ENCODE measurements at regions not wholly inside any gene's neighbourhood (a gene's known extent, or its start where the extent isn't known, plus 50 kb on each side); places are given as distances from the start of the nearest gene placed in this dataset.

- no peak for TF ChIP-seq EZH2 (IDR thresholded peaks at IDR 0.05; ENCODE audit: low read length, missing control alignments)
- TF ChIP-seq CTCF (conservative IDR thresholded peaks at IDR 0.05 in 1 of 2, IDR thresholded peaks at IDR 0.05 in 1 of 2; ENCODE audit: low read depth in 1 of 2, low read length in 2 of 2), result no peak
- Histone ChIP-seq H3K9ac (ENCODE audit: insufficient read depth, low read length) (no peak overlapping the region), H4K20me1 (ENCODE audit: control insufficient read depth, extremely low read depth, insufficient read depth, low read length) (no peaks in the 10 kb centered on the region), H3K79me2 (ENCODE audit: control insufficient read depth, insufficient read depth, low read length) (no peaks in the 10 kb centered on the region), H3K9me3 (ENCODE audit: control insufficient read depth, insufficient read depth, low read depth, low read length) (no peaks in the 10 kb centered on the region), H3K4me3 (replicated peaks in 1 of 4; ENCODE audit: control extremely low read depth in 1 of 4, insufficient read depth in 1 of 4, low read depth in 3 of 4, low read length in 4 of 4) (no peak overlapping the region), H3K36me3 (ENCODE audit: control insufficient read depth, insufficient read depth, low read length) (no peaks in the 10 kb centered on the region), H2AFZ (ENCODE audit: low read length) (no peak overlapping the region), H3K27ac (ENCODE audit: insufficient read depth, low read length) (no peak overlapping the region), H3K4me1 (ENCODE audit: control insufficient read depth, extremely low read depth, insufficient read depth, low read length) (no peaks in the 10 kb centered on the region), H3K4me2 (ENCODE audit: extremely low read depth, insufficient read depth, low read length) (no peak overlapping the region), H3K27me3 (ENCODE audit: control insufficient read depth, insufficient read depth, low read length) (no peaks in the 10 kb centered on the region)
- no peak for DNase-seq (ENCODE audit: low read depth in 2 of 2)
Observed at GRCh38 chr6:14447240-14447639, 329.7 kb downstream of the CD83 start.

- Histone ChIP-seq H4K20me1 (ENCODE audit: control insufficient read depth, extremely low read depth, insufficient read depth, low read length) (no peaks in the 10 kb centered on the region), H3K79me2 (ENCODE audit: control insufficient read depth, insufficient read depth, low read length) (no peaks in the 10 kb centered on the region), H3K27ac (ENCODE audit: insufficient read depth, low read length) (no peak overlapping the region), H3K4me2 (ENCODE audit: extremely low read depth, insufficient read depth, low read length) (no peak overlapping the region), H3K9ac (ENCODE audit: insufficient read depth, low read length) (no peak overlapping the region), H3K9me3 (ENCODE audit: control insufficient read depth, insufficient read depth, low read depth, low read length) (no peaks in the 10 kb centered on the region), H3K27me3 (ENCODE audit: control insufficient read depth, insufficient read depth, low read length) (no peaks in the 10 kb centered on the region), H3K4me1 (ENCODE audit: control insufficient read depth, extremely low read depth, insufficient read depth, low read length) (no peaks in the 10 kb centered on the region), H3K36me3 (ENCODE audit: control insufficient read depth, insufficient read depth, low read length) (no peaks in the 10 kb centered on the region), H2AFZ (ENCODE audit: low read length) (no peak overlapping the region), H3K4me3 (replicated peaks in 1 of 4; ENCODE audit: control extremely low read depth in 1 of 4, insufficient read depth in 1 of 4, low read depth in 3 of 4, low read length in 4 of 4) (no peak overlapping the region)
- DNase-seq (ENCODE audit: low read depth in 2 of 2), result no peak
- no peak for TF ChIP-seq CTCF (conservative IDR thresholded peaks at IDR 0.05 in 1 of 2, IDR thresholded peaks at IDR 0.05 in 1 of 2; ENCODE audit: low read depth in 1 of 2, low read length in 2 of 2)
- TF ChIP-seq EZH2 (IDR thresholded peaks at IDR 0.05; ENCODE audit: low read length, missing control alignments), result no peak
Observed at GRCh38 chr6:14448246-14448645, 330.7 kb downstream of the CD83 start.

- H3K36me3 ChIP-seq (ENCODE audit: control insufficient read depth, insufficient read depth, low read length), result no peaks in the 10 kb centered on the region
- H4K20me1 ChIP-seq (ENCODE audit: control insufficient read depth, extremely low read depth, insufficient read depth, low read length), result no peaks in the 10 kb centered on the region
- H3K4me1 ChIP-seq (ENCODE audit: control insufficient read depth, extremely low read depth, insufficient read depth, low read length), result no peaks in the 10 kb centered on the region
- H2AFZ ChIP-seq (ENCODE audit: low read length), result no peak overlapping the region
- TF ChIP-seq CTCF (conservative IDR thresholded peaks at IDR 0.05 in 1 of 2, IDR thresholded peaks at IDR 0.05 in 1 of 2; ENCODE audit: low read depth in 1 of 2, low read length in 2 of 2) (no peak), EZH2 (IDR thresholded peaks at IDR 0.05; ENCODE audit: low read length, missing control alignments) (no peak)
- H3K27ac ChIP-seq (ENCODE audit: insufficient read depth, low read length), result no peak overlapping the region
- H3K9ac ChIP-seq (ENCODE audit: insufficient read depth, low read length), result no peak overlapping the region
- no peak overlapping the region for H3K4me3 ChIP-seq (replicated peaks in 1 of 4; ENCODE audit: control extremely low read depth in 1 of 4, insufficient read depth in 1 of 4, low read depth in 3 of 4, low read length in 4 of 4)
- DNase-seq (ENCODE audit: low read depth in 2 of 2), result no peak
- H3K9me3 ChIP-seq (ENCODE audit: control insufficient read depth, insufficient read depth, low read depth, low read length), result no peaks in the 10 kb centered on the region
- no peaks in the 10 kb centered on the region for H3K27me3 ChIP-seq (ENCODE audit: control insufficient read depth, insufficient read depth, low read length)
- no peaks in the 10 kb centered on the region for H3K79me2 ChIP-seq (ENCODE audit: control insufficient read depth, insufficient read depth, low read length)
- H3K4me2 ChIP-seq (ENCODE audit: extremely low read depth, insufficient read depth, low read length), result no peak overlapping the region
Observed at GRCh38 chr6:14450133-14450504, 332.5 kb downstream of the CD83 start.
